Activated CD8-positive, alpha-beta memory T cell treated with anti-CD3 and anti-CD28 coated beads, Interleukin-2, amount 50 U/mL, for 48 hours (primary cell): ENCODE measurements at regions not wholly inside any gene's neighbourhood (a gene's known extent, or its start where the extent isn't known, plus 50 kb on each side); places are given as distances from the start of the nearest gene placed in this dataset.
"Not testable (repeated sequence)": the region's sequence is repeated elsewhere in the genome, so short reads cannot be mapped to it uniquely, and the experiment has no call there.

Experiments
- DNase-seq: peaks from one replicate; pipeline ENCODE4 v3.0.0-alpha.2; 2020

DNA sequence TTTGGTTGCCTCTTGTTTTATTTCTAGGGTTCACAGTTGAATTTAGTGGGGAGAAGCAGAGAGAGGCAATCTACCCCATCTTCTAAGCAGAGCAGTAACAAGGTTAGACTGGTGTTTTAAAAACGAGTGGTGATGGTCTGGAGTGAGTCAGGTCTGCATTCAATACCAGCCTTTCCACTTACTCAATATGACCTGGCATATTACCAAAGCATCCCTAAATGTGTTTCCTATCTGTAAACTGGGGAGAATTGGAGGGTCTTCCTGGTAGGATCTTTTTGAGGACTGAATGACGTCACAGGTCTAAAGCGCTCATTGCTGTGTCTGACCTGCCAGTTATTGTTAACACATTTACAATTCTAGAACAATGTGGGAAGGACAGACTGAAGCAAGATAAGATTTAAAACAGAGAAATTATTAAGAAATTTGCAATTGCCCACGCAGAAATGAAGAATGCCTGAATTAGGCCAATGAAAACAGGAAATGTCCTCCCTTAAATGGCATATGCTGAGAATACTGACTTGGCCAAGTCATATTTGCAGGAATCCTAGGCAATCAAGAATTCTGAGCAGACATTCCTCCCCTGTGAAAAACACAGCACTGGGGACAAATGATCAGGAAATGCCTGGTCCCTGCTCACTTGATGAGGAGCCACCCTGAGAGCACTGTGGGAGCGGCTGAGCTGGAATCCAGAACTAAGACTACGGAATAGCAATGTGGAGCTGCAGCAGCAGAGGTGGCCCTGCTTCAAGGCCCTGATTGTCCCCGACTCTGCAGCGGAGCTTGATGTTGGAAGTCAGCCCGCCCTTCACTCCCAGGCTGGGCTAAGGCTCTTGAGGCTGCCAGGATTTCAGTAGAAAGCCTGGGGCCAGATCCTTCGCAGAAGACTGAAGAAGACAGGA lies 184.5 kb upstream of the CXCL12 start:
- no peak for DNase-seq

DNA sequence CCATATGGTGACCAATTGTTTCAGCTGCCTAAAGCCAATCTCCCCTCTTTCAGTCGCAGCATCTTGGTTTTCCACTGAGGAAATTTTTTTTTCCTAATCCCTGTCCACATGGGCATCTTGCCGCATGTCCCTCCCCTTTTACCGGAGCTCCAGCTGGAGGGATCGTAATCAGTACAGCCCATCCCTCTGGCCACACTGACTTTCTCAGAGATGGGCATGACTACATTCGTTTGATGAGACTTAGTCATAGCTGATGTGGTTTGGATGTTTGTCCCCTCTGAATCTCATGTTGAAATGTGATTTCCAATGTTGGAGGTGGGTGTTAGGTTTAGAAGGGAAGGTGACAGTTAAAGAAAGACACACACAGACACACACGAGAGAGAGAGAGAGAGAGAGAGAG lies 186.8 kb upstream of the CXCL12 start:
- DNase-seq: no peak

DNA sequence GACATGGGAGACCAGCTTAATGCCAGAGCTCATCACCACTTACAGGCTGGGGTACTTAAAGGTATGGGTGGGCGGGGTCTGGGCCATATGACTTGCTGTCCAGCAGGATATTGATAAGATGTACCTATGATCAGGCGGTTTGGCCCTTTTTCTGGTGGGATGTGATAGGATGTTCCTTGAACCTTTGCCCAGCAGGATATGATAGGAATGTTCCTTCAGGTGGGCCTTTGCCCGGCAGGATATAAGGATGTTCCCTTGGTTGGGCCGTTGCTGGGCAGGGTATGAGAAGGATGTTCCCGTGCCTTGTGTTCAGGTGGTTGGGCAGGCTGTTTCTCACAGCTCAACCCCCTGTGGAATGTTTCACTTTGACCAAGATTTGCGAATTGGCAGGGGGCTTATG lies 187.2 kb upstream of the CXCL12 start:
- no peak for DNase-seq

DNA sequence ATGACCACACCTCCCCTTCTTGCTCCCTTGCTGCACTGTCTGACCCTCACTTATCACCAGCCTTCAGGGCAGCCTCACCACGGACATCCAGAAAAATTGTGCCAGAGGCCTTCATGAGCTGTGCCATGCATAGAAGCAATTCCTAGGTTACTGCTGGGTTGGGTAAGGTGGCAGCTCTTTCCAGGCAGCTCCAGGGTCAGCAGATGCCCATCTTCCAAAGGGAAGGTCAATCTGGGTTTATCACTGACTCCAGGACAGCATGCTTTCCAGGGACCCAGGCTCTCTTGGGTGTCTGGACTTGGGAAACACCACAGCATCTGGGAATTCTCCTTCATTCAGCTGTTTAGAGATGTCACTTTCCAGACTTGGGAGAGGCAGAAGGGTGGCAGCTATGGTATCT lies 188.9 kb upstream of the CXCL12 start:
- DNase-seq: no peak

DNA sequence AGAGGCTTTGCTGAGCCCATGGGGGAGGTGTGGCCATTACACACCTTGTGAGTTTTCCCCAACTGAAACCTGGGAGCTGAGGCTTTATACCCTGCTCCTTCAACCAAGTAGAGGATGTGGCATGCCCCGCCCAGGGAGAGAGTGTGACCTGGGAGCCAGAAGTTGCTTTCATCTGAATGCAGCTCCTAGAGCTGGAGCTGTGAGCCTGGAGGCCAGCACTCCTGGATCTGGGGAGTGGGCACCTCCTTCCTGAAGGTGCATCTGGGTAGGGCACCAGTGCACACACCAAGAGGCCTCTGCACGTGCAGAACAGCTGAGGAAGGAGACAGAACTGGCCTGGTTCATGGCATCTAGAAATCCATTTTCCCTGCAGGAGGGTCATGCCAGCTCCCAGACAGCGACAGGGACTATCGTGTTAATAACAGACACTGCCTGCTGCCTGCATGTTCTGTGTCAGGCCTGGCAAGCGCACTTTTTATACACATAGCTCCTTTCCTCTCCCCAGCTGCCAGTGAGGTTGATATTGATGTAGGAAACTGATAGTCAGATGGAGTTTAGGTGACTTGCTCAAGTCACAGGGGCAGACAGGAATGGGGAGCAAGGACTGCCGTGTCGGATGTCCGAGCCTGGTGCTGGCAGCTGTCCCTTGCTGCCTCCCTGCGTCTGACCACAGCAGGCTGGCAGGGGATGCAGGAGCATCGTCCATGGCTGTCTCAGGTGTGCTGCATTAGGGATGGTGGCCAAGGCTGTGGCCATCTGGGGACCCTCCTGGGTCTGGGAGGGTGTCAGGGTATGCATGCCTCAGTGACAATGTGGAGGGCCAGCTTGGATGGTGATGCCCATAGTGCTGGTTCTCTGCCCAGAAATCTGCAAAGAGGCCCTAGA lies 189.9 kb upstream of the CXCL12 start:
- DNase-seq: no peak

DNA sequence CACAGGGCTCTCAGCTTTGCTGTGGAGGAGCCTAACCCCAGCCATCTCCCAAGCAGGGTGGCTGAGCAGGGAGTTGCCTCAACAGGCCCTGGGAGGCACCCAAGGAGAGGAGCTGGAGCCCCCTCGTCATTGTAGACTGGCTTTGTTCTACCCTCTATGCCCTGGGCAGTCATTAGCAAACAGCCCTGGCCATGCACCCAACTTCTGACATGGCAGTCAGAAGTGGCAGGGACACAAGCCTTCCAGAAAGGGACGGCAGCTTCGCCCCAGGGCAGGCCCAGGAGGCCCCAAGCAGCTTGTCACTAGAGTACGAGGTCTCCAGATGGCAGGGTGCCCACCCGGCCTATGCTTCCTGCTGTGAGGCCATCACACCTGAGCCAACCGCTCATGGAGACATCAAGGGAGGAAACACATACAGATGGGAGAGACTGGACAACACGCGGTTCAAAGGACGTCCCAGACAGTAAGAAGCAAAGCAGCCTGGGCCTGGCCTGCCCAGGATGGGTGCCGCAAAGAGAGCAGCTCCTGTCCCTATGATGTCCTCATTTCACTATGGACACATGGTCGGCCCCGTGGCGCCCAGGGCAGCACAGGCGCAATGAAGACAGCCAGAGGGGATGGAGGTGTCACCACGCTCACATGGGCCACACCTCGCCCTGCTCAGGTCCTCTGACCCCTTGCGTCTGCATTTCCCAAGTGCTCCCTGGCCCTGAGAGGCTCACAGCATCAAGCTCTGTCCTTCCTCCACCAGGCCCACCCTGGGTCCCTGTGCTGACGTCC lies 190.9 kb upstream of the CXCL12 start:
- DNase-seq: no peak

DNA sequence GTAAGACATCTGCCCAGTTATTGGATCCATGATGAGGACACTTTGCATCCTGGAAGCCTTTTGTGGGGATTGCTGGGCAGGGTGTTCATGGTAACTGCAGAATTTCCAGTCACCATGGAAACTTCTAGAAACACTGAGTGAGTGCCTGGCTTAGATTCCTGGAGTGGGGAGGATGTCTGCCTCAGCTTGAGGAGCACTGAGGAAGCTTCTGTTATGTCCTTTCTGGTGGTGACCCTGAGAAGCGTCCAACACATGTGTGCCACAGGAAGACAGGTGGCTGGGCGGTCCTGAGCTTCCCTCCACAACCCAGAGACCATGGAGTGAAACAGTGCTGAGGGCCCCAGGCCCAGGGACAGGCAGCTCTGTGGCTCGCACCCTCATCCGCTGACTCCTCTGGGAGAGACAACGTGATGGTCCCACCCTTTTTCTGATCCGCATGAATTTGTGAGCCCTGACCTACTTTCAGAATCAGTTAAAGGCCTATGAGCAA lies 191.8 kb upstream of the CXCL12 start:
- no peak for DNase-seq

DNA sequence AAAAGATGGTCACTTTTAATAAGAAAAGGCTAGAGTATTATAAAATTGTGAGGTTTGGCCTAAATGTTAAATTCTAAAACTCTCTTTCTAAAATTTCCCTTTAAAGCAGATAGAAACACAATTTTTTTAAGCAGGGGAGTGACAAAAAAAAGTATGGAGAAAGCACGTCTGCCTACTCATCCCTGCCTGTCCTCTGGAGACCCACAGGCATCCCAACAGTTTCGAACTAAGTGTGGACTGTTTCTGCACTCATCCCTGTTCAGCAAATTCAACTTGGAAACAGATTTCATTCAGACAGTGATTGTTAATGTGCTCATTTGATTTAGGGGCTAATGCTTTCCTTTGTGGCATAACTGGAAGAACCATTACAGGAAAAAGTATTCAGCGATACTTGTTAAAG lies 192.6 kb upstream of the CXCL12 start:
- DNase-seq: no peak

DNA sequence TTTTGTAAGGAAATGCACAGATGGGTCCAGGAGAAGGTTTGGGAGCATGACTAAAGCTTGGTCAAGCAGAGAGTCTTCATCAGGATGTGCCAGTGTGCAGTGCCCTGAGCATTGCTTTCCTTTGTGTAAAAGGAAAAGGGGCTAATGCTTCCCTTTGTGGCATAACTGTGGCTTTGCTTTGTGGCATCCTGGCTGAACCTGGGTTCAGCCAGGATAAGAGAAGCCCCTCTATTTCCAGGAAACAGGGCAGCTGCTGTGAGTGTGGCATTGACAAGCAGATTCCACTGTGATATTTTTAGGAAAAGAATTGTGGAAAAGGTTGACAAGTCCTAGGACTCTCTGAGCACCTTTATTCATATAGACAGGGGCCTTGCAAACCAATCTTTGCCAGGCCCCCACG lies 193.4 kb upstream of the CXCL12 start:
- DNase-seq: no peak

DNA sequence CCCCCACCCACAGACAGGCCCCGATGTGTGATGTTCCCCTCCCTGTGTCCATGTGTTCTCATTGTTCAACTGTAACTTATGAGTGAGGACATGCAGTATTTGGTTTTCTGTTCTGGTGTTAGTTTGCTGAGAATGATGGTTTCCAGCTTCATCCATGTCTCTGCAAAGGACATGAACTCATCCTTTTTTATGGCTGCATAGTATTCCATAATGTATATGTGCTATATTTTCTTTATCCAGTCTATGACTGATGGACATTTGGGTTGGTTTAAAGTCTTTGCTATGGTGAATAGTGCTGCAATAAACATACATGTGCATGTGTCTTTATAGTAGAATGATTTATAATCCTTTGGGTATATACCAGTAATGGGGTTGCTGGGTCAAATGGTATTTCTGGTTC lies 194.1 kb upstream of the CXCL12 start:
- not testable (repeated sequence) for DNase-seq

DNA sequence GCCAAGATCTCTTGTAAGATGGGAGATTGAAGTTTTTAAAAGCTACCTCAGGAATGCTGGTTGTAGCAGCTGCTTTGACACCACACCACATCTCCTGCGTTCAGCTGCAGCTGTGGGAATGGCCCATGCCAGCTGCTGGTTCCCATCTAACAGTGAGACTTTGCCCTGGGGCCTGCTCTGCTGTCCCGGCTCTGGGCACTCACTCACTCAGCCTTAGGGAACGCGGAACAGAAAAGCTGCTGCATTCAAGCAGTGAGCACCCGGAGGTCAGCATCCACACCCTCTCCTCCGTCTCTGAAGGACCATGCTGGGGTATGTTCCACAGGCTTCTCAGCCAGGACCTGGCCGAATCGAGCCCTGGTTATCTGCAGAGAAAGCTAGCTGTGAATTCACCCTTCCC lies 197.1 kb upstream of the CXCL12 start:
- DNase-seq: no peak

DNA sequence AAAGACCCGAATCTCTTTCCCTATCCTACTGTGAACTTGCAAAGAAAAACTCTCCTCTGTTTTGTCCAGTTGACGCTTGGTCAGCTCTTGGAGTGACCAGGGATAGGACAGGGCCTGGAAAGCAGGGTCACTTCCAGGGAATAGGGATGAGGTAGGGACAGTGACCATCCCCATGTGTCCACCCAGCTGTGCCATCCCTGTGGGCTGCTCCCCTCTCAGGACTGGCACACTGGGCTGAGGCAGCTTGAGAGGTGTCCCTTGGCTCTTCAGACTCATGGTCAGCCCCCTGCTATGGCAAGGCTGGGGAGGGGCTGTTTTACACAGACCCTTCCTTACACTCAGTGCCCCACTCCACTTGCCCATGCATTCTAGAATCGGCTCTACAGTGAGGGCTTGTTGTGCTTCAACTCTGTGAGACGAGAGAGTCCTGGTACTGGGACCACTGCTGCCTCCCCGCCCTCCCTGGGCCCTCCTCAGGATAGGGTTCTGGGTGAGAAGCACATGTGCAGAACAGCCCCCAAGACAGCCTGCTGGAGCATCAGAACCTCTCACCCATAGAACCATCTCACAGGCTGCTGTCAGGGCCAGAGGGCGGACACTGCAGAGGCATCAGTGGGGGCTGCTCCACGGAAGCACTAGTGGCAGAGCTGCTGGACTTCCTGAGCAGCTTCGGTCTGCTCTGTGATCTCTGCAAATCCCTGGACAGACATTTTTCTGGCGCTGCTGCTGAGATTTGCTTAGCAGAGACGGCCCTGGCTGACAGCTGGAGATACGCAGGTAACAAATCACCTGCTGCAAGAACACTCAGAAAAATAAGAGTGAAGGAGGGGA lies 202.8 kb upstream of the CXCL12 start:
- DNase-seq: no peak

DNA sequence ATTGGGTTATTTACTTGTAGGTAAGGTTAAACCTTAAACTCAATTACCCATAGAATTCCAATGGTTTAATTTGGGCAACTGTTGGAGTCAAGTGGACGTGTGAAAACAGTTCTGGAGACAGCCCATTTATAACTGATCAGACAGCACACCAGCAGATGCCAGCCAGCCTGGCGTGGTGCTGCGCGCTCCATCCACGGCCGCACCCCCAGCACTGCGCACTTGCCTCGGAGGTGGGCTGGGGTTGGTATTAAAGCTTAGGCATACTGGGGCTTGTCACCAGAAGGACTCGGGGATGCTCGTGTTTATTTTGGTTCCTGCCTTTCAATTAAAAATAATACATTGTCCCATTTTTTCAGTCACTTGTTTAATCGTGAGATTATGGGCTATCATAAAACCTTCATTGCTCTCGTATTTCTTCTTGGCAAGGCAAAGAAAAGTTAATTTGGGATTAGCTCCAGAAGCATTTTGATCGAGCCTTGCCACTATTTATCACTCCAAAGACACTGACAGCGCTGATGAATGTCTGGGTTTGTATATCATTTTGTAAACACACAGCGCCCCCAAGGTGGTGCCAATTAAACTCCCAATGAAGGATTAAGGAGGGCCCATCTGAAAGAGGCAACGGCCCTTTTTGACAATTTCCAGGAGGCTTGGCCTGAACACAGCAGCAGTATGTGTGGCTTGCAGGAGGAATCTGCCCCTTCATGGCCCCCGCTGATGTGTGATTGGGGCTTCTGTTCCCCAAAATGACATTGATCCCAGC lies 204.5 kb upstream of the CXCL12 start:
- no peak for DNase-seq

DNA sequence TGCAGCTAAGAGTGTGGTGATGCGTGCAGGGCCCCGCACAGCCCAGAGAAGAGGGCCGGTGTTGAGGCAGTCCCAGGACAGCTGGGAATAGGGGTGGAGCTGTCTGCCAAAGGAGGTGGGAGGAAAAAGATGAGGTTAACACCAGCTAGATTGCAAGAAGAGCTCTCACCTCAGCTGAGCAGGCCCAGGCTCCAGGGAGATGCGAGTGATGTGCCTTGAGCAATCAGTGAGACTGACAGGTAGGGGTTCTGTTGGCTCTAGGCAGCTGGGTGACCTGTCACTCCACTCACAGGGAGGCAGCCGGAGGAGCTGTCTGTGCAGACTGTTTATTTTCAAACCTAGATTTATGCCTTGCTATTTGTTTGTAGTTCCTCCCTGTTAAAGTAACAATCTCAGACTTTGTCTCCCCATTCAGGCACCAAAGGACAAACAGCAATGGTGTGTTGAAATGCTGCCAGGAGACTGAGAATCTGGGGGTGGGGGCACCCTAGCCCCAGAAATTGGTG lies 205.1 kb upstream of the CXCL12 start:
- no peak for DNase-seq

DNA sequence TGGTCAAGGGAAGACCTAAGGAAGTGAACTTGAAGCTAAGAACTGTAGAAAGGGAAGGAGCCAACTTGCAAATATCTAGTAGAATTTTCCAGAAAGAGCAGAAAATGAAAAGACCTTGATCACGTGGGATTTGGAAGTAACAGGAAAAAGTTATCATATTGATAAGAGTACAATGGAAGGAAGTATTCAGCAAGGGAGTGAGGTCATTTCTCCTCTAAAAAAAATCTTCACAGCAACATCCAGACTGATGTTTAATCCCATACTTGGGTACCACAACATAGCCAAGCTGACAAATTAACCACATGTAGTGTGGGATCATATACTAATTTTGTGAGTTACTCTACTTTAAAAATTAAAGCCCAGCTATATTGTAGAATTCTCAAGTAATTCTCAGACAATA lies 207.0 kb upstream of the CXCL12 start:
- no peak for DNase-seq

DNA sequence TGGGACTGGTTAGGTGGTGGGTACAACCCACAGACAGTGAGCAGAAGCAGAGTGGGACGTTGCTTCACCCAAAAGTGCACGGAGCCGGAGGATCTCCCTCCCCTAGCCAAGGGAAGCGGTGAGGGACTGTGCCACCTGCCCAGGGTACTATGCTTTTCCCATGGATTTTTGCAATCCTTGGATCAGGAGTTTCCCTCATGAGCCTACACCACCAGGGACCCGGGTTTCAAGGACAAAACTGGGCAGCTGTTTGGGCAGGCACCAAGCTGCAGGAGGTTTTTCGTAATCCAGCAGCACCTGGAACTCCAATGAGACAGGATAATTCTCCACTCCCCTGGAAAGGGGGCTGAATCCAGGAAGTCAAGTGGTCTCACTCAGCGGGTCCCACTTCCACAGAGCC lies 209.1 kb upstream of the CXCL12 start:
- DNase-seq: no peak

DNA sequence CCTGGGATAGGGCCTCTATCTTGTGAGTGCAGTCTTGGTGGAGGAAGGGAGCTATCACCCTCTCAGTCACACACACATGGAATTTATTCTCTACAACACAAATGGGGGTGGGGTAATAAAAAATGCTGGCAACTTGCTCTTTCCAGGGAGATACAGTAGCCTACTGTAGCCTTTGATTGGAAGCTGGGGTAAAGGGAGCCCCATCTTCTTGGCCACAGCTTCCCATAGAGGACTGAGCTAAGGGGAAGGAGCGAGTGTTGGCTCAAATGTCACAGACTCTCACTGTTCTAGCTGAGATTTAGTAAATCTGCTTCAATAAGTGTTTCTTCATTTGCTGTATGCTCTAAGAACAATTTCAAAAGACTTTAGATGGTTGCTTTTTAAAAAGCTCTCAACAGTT lies 222.2 kb upstream of the CXCL12 start:
- DNase-seq: no peak

DNA sequence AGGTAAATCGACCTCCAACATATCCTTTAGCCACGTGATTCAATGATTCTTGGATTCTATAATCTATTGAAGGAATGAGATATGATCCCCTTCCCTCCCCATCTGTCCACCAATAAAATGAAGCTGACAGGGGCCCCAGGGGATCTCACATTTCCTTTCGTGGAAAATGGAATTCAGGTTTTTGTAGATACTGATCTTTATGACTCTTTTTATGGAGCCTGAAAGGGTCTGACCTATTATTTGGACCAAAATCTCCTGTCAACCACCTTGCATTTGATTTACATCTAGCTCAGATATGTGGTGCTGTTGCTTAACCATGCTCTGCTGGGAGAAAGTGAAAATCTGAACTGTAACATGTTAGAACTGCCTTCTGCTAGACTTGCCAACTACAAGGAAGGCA lies 234.0 kb upstream of the CXCL12 start:
- DNase-seq: no peak

DNA sequence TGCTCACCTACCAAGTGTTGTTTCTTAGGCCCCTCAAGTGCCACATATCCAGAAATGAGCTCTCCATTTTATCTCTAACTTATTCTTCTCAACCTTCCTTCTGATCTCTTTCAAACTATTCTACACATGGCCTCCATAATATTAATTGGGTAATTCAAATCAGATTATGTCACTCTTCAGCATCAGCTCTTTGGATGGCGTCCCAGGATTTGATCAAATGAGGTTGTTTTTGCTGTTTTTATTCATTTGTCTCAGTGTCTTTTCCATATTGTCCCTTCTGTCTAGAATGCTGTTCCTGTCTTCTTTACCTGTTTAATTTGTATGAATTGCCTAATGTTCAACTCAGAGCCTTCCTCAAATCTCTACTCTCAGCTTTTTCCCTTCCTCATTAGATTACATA lies 234.6 kb upstream of the CXCL12 start:
- no peak for DNase-seq

DNA sequence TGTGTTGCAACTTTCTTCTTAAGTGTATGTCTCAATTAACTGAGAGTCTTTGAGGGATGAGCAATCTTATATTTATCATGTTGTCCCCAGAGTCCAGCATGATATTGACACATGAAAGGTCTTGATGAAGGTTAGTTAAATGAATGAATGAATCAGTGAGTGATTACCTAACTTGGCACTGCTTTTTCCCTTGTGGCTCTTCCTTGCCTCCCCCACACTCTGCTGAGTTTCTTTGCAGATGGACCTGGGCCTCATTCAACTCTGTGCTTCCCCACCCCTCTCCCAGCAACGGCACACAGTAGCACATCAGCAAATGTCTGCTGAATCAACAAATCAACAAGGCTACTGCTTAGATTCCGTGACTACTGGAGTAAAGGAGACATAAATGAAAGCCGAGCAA lies 235.1 kb upstream of the CXCL12 start:
- DNase-seq: no peak
